PC-9 (cell line): ENCODE measurements at regions not wholly inside any gene's neighbourhood (a gene's known extent, or its start where the extent isn't known, plus 50 kb on each side); places are given as distances from the start of the nearest gene placed in this dataset.

ENCODE experiments used
- BruUV-seq: library from RNA; stranded (reverse); fragments of 400-500 nt; replicated peaks from 2 replicates; lab custom pipeline; 2021; lab: Mats Ljungman, UMichigan
- CTCF ChIA-PET: fragments of 300-600 bp; sonication (Branson Sonifier 250); formaldehyde crosslinking; loops from one replicate; lab custom pipeline; 2022; ENCODE audit warnings: antibody characterized with exemption; lab: Charles Lee
- POLR2A ChIA-PET: fragments of 300-600 bp; sonication (Branson Sonifier 250); formaldehyde crosslinking; loops from one replicate; lab custom pipeline; 2022; ENCODE audit warnings: antibody characterized with exemption; ENCODE audit not compliant: unreplicated experiment; lab: Charles Lee
- DNase-seq, 2 experiments: peaks; one replicate each; pipeline versions ENCODE4 v3.0.0 to v3.0.0-alpha.2; 2015 to 2022; ENCODE audit warnings: mixed read lengths in 1 of 2
- H2AFZ ChIP-seq: fragments of 200-600 bp; sonication (generic); 2 replicates; pipeline ENCODE4 v1.8.1; 2017; ENCODE audit warnings: antibody characterized with exemption
- H3F3A ChIP-seq: fragments of 200-600 bp; sonication (generic); 2 replicates; pipeline ENCODE4 v1.8.1; 2017; ENCODE audit warnings: antibody characterized with exemption, mild to moderate bottlenecking, low read depth; ENCODE audit not compliant: insufficient read depth
- H3K27ac ChIP-seq: fragments of 200-600 bp; sonication (generic); 2 replicates; pipeline ENCODE4 v1.6.1; 2016; ENCODE audit warnings: mixed run types
- H3K27me3 ChIP-seq: fragments of 200-600 bp; sonication (generic); 2 replicates; pipeline ENCODE4 v1.6.1; 2016; ENCODE audit warnings: low read depth, mixed run types; ENCODE audit not compliant: insufficient read depth
- H3K36me3 ChIP-seq: fragments of 200-600 bp; sonication (generic); 2 replicates; pipeline ENCODE4 v1.6.1; 2016; ENCODE audit warnings: low read depth, mixed run types
- H3K4me1 ChIP-seq: fragments of 200-600 bp; sonication (generic); replicated peaks from 2 replicates; pipeline ENCODE4 v1.6.1; 2016; ENCODE audit warnings: mixed run types; ENCODE audit not compliant: insufficient read depth
- H3K4me2 ChIP-seq: fragments of 200-600 bp; sonication (generic); 2 replicates; pipeline ENCODE4 v1.6.1; 2017; ENCODE audit warnings: mixed run types
- H3K4me3 ChIP-seq: fragments of 200-600 bp; sonication (generic); 2 replicates; pipeline ENCODE4 v1.6.1; 2016; ENCODE audit warnings: mixed run types
- H3K79me2 ChIP-seq: fragments of 200-600 bp; sonication (generic); 2 replicates; pipeline ENCODE4 v1.6.1; 2017; ENCODE audit warnings: low read depth, mixed run types
- H3K9me2 ChIP-seq: fragments of 200-600 bp; sonication (generic); 2 replicates; pipeline ENCODE4 v1.8.1; 2017; ENCODE audit warnings: mild to moderate bottlenecking; ENCODE audit not compliant: insufficient read depth
- H3K9me3 ChIP-seq: fragments of 200-600 bp; sonication (generic); 2 replicates; pipeline ENCODE4 v1.8.1; 2016; ENCODE audit warnings: low read depth; ENCODE audit not compliant: insufficient read depth
- H4K20me1 ChIP-seq: fragments of 200-600 bp; sonication (generic); 2 replicates; pipeline ENCODE4 v1.8.1; 2017; ENCODE audit not compliant: insufficient read depth
- EZH2 ChIP-seq: fragments of 200-600 bp; sonication (generic); IDR thresholded peaks from 2 replicates; pipeline ENCODE4 v1.8.0; 2017; ENCODE audit warnings: antibody characterized with exemption, low read depth
- intact Hi-C: fragments of 100-400 bp; cut with micrococcal nuclease; formaldehyde crosslinking; loops from one replicate; pipeline ENCODE4 v1.10.0; 2022; ENCODE audit not compliant: unreplicated experiment
- TF ChIP-seq, protein P1 (sequence below): fragments of 200-600 bp; sonication (generic); conservative IDR thresholded peaks from 2 replicates; pipeline ENCODE4 v1.6.1; 2017; ENCODE audit warnings: mixed run types, antibody characterized with exemption, mild to moderate bottlenecking, moderate library complexity

DNA sequence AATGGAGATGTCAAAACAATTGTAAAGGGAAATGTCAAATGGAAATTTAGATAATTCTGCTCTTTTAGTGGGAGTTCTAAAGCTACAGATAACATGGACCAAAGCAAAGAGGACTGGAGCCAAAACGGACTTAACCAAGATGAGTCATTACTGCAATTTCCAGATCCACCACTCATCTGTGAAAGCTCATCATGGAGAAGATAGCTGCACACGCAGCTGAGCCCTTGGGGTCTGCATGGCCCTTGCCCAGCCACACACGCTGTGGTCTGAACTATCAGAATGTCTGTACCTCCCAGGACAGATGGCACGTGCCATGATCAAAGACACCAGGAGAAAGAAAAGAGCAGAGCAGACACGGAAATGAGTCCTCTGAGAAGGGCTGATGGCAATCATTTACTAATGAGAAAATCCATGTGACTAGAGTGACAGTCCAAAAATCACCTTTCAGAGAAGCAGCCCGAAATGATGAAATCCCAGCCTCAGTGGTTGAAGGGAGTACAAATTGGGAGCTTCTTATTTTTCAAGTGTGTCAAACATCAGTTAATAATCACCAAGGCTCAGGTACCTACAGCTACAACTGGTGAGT, 177.9 kb upstream of the MGMT start:
- Histone ChIP-seq H4K20me1 (no peaks in the 10 kb centered on the region), H3K4me1 (no peaks in the 10 kb centered on the region), H3K27ac (no peak overlapping the region), H3K9me3 (no peaks in the 10 kb centered on the region), H3K4me3 (no peak overlapping the region), H2AFZ (no peak overlapping the region), H3K79me2 (no peaks in the 10 kb centered on the region), H3F3A (no peaks in the 10 kb centered on the region), H3K4me2 (no peak overlapping the region), H3K36me3 (no peaks in the 10 kb centered on the region), H3K27me3 (peaks cover 13% of the 10 kb centered on the region; the same call in 1 of the 2 replicates), H3K9me2 (no peaks in the 10 kb centered on the region)
- DNase-seq: no peak
- CTCF ChIA-PET: no interaction called here
- intact Hi-C loops: no loop called here
- no TSS peak for BruUV-seq
- TF ChIP-seq, protein P1, sequence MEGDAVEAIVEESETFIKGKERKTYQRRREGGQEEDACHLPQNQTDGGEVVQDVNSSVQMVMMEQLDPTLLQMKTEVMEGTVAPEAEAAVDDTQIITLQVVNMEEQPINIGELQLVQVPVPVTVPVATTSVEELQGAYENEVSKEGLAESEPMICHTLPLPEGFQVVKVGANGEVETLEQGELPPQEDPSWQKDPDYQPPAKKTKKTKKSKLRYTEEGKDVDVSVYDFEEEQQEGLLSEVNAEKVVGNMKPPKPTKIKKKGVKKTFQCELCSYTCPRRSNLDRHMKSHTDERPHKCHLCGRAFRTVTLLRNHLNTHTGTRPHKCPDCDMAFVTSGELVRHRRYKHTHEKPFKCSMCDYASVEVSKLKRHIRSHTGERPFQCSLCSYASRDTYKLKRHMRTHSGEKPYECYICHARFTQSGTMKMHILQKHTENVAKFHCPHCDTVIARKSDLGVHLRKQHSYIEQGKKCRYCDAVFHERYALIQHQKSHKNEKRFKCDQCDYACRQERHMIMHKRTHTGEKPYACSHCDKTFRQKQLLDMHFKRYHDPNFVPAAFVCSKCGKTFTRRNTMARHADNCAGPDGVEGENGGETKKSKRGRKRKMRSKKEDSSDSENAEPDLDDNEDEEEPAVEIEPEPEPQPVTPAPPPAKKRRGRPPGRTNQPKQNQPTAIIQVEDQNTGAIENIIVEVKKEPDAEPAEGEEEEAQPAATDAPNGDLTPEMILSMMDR: no peak
- TF ChIP-seq EZH2: no peak
- POLR2A ChIA-PET: no interaction called here

DNA sequence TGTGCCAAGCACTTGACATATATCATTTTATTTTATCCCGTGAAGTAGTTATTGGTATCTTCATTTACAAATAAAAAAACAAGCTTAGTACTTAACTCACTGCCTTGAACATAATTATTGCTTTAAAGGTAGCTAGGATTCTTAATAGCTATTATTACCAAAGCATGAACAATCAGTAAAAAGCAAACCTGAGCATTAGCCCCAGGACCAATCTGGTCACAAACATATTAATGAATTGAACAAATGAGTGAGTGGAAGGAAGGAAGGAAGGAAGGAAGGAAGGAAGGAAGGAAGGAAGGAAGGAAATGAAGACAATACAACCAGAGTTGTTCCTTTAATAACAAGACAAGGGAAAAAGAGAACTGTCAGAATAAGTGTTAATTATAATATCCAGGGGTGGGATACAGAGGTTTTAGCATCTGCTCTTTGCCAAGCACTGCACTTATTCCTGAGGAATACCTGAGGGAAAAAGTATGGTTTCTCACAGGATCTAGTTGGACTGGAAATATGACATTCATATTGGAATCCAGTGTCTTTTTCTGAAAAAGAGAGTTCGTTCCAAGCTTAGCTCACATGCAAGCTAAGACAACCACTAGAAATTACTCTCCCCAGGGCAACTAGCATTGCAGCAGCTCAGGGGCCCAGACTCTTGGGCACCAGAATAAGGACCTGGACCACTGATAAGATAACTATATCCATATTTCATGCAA, 172.9 kb upstream of the MGMT start:
- Histone ChIP-seq H3K9me3 (no peaks in the 10 kb centered on the region), H2AFZ (no peak overlapping the region), H3K4me2 (no peak overlapping the region), H3K27ac (no peak overlapping the region), H3K36me3 (no peaks in the 10 kb centered on the region), H3F3A (no peaks in the 10 kb centered on the region), H3K4me3 (no peak overlapping the region), H3K27me3 (no peaks in the 10 kb centered on the region), H3K79me2 (no peaks in the 10 kb centered on the region), H4K20me1 (no peaks in the 10 kb centered on the region), H3K9me2 (no peaks in the 10 kb centered on the region), H3K4me1 (no peaks in the 10 kb centered on the region)
- TF ChIP-seq, protein P1: no peak
- no peak for TF ChIP-seq EZH2
- CTCF ChIA-PET: interaction anchor here (0.6 kb wide), 1 partner anchor 1216 kb away, joined by 3 read pairs; no protein-coding TSS in a partner anchor
- BruUV-seq: no TSS peak
- POLR2A ChIA-PET: no interaction called here
- DNase-seq: no peak
- intact Hi-C loops: no loop called here

DNA sequence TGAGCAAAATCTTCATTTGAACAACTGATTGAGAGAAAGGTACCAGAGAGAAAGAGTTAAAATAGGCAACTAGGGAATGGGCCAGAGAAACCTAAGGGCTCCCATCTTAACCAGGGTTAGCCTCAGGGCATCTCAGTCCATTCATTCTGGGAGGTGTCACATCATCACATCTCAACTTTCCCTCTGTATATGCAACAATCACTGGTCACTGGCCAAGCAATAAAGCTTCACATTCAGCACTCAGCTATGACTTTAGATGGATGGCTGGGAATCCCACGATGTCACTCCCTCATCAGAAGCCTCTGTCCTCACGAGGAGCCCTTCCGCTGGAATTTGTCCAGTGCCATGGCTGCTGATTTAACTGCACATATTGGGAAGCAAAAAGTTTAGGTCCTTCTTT, 172.1 kb upstream of the MGMT start:
- no peak overlapping the region for H3K27ac ChIP-seq
- no peaks in the 10 kb centered on the region for H3K27me3 ChIP-seq
- no peak overlapping the region for H3K4me3 ChIP-seq
- no peaks in the 10 kb centered on the region for H3K9me2 ChIP-seq
- H3K4me2 ChIP-seq: no peak overlapping the region
- ChIA-PET POLR2A (no interaction called here), CTCF (interaction anchor here (0.6 kb wide), 1 partner anchor 1217 kb away, joined by 3 read pairs; no protein-coding TSS in a partner anchor)
- H4K20me1 ChIP-seq: no peaks in the 10 kb centered on the region
- intact Hi-C loops: no loop called here
- no peaks in the 10 kb centered on the region for H3K79me2 ChIP-seq
- H3K36me3 ChIP-seq: no peaks in the 10 kb centered on the region
- H3K4me1 ChIP-seq: no peaks in the 10 kb centered on the region
- no peaks in the 10 kb centered on the region for H3F3A ChIP-seq
- H3K9me3 ChIP-seq: no peaks in the 10 kb centered on the region
- DNase-seq: no peak
- no TSS peak for BruUV-seq
- TF ChIP-seq EZH2: no peak
- TF ChIP-seq, protein P1: no peak
- H2AFZ ChIP-seq: no peak overlapping the region
